HG02943 (cell line): ENCODE measurements at regions not wholly inside any gene's neighbourhood (a gene's known extent, or its start where the extent isn't known, plus 50 kb on each side); places are given as distances from the start of the nearest gene placed in this dataset.
A peak's percentile ranks its signal among the peaks of the same experiment; 100 is the strongest.

ENCODE experiments used
- ATAC-seq: cut with Tn5 transposase; IDR thresholded peaks from one replicate; pipeline ENCODE4 v1.9.1; 2021; ENCODE audit warnings: mild to moderate bottlenecking, low read depth, moderate library complexity; ENCODE audit not compliant: unreplicated experiment

DNA sequence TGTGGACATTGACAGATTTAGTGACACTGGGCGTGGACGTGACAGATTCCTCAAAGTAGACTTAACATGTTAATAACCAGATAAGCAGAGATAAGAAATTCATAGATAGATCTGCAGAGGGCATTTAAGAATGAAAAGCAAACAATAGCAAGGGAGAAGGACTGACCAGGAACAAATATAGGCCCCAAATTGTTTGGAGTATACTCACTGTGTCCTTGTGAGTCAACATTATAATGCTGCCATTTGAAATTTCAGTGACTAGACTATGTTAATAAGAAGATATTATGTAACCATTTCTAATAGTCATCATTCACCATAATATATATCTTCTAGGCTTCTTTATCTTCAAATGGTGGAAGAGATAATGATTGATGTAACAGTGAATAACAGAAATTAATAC lies 78.1 kb upstream of the SLC38A11 start:
- no peak for ATAC-seq

DNA sequence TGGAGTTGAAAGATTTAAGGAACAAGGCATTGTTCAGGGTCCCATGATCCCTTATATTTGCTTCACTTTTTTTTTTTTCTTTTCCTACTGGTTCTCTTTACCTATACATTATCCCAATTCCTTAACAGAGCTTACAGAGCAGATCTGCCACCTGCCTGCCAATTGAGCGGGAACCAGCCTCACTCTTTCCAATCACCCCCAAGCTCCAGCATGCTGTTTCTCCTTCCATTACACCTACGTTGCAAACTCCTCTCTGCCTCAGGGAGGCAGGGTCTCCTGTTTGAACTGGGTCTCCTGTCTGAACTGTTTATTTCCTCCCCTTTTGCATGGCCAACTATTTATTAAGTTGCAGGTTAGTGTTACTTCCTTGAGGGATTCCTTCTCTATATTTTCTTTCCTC lies 77.2 kb upstream of the SLC38A11 start:
- no peak for ATAC-seq

DNA sequence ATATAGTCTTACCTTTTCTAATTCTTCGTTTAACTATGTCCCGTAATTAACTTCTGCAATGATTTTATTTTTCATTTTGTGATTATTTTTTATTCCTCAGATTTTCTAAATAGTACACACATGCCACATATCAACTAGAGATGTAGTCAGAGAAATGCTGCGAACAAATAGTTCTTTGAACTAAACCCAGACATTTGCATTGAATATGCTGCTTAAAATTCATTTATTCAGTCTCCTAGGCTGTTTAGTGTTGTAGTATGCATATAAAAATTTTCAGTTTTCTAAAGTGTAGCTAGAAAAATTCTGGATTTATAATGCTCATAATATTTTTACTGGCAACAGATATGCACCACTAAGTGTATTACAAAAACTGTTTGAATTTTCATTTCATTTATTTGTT lies 68.9 kb upstream of the SLC38A11 start:
- ATAC-seq, result no peak

DNA sequence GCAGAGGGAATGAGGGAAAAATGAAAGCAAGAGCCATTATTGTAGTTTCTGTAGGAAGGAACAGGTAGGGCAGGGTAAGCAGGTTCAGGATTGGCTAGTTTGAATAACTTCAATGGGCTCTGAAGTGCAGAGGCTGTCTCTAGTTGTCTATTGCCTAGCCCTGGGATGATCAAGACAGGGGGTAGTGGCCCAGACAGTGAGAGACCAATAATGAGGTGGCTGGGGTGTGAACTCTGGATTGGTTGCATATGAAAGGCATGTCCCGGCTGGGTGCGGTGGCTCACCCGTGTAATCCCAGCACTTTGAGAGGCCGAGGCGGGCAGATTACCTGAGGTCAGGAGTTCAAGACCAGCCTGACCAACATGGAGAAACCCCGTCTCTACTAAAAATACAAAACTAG lies 67.5 kb upstream of the SLC38A11 start:
- ATAC-seq, result no peak

DNA sequence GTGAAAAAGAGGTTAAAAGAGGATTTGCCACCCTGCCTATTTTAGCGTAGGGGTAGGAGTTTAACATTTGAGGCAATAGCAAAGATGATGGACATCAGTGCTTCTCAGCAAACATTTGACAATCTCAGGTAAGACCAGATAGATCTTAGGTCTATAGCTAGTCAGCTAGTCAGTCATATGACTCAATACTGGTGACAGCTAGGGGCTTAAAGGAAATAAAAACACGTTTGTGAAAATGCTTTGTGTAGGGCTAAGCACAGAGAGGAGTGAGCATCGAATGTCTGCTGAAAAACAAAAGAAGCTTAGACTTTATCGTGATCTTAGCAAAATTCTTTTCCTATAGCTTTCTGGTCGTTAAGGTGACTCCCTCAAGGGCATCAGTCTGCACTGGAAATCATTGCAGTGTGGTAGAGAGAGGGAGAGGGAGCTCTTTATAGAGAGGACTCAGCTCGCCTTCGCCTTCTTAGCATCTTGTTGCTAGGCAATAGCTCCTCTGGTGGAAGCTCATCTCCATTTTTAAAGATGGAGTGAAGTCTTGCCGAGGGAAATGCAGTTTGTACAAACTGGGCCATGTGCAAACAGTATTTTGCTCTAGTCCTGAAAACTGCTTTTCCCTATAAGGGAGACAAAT lies 62.8 kb upstream of the SLC38A11 start:
- no peak for ATAC-seq

DNA sequence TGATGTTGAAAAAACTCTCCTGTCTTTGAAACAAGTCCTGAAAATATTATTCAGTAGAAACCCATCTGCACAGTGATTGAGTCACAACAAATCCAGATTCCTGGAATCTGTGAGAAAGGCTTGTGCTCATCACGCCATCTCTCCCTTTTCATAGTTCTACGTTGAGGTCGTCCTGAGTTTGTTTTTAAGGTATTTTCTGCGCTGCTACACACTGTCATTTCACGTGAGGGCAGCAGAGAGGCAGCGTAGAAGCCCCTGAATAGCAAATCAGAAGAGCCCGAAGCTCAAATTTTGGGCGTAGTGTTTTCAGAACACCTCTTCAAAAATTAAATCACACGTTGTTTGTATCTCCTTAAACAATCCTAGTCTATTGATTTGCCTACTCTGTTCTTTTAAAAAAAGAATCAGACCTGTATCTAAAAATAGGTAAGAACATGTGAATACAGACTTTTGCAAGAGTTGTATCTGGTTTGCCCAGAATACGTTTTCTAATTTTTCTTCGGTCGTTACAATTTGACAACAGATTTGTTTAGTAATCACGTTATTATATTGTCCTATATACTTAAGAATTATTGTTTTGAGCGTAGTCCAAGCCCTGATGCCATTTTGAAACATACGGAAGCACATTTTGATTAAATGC lies 61.6 kb upstream of the SLC38A11 start:
- peak; percentile 53 for ATAC-seq

DNA sequence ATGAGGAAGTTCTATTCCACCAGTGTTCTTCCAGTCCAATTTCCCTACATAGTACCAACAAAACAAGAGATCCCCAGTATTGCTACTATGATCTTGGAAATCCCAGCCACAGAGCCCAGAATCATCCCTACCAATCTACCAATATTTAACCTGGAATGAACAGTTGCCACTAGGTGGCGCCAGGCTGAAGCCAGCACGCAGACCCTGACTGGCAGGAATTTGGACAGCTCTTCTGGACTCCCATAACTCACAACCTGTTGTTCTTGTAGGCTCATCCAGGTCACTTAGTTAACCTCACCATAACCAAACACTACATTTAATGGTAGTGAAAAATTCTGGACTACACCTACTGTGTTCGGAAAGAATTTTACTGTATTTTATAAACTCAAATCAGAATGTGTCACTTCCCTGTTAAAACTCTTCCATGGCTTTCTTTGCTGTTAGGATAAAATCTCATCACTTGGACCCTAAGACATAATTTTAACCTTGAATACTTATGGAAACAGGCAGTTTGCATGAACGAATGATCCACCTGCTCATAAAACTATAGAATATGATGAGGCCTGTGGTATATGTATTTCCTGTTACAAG lies 59.8 kb upstream of the SLC38A11 start:
- ATAC-seq, result peak; percentile 83

DNA sequence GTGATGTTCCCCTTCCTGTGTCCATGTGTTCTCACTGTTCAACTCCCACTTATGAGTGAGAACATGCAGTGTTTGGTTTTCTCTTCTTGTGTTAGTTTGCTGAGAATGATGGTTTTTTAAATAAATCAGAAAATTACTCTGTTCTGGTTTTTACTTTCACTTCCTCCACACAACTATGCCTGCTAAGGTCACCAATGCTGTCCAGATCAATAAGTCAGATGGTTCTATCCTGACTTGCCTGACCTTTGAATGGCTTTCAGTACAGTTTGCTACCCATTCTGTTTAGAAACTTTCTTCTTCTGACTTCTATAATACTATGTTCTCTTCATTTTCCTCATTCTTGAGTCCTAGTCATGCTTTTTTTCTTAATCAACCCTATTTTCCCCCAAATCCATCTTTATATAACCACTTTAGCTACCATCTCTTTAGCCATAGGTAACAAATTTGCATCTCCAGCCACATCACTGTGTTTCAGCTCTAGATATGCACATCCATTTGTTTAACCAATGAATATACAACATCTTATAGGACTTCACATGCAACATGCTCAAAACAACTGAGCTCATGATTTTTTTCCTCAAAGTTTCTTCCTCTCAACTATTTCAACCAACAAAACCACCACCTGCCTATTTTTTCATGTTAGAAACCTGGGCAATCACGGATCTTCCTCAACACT lies 58.8 kb upstream of the SLC38A11 start:
- no peak for ATAC-seq

DNA sequence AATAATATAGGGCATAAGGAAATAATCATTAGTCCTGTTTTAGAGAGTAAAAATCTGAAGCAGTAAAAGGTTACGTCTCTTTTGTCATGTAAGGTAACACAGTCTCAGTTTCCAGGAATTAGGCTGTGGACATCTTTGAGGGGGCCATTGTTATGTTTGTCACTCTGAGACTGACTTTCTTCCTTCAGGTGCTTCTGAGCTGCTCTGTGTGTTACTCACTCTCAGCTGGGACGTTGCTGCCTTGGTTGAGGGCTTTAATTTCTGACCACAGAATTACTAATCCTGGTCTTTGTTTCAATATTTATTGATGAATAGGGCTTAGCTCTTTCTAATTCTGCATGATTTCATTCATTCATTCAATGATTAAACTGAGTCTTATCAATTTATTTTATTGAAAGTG lies 55.9 kb upstream of the SLC38A11 start:
- no peak for ATAC-seq

DNA sequence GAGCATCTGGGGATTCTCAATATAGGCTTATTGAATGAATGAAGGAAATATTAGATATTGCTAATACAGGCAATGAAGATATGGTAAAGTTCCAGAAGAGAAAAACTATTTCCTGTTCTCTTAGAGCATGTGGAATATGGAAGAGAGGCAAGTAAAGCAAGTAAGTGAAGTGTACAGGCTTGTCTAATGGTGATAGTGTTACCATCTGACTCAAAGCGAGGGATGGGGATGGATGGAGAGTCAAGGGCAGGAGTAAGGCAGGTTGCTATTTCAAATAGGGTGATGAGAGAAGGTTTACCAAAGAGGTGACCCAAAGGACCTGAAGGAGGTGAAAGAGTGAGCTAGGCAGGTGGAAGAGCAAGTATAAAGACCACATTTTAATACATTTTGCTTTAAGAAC lies 55.2 kb upstream of the SLC38A11 start:
- no peak for ATAC-seq

DNA sequence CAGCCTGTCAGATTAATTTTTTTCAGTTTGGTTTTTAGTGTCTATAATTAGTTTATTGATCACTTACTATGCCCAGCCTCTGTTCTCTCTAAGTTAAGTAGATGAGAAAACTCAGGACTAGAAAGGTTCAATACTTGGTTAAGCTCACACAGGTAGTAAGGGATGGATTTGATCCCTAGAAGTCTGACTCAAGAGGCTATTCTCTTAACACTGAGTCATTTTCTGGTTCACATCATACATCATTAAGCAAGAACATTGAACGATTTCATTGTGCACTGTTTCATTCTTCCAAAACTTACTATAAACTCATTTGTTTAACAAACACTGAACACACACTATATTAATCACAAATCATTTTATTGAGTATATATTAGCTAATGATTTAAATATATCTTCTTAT lies 54.1 kb upstream of the SLC38A11 start:
- ATAC-seq, result no peak

DNA sequence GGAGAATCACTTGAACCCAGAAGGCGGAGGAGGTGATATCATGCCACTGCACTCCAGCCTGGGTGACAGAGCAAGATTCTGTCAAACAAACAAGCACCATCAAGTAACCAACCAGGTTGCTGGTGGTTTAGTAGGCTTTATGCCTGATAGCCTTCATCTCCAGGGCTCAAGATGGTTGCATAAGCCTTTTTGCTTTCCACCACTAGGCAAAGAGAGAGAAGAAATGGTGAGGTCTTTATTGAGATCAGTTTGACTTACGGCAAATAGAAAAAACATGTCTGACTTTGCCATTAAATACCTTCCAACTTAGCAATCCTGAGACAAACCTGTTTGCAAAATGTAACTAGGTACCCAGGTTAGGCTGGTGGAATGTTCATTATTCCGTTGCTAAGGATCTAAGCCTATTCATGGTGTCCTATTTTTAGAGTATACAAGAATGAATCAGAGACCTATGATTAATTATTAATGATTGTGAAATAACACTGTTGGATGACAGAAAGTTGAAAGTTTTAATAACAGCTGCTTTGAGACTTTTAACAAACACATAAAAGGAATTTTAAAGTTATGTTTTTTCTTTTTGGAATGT lies 53.5 kb upstream of the SLC38A11 start:
- no peak for ATAC-seq

DNA sequence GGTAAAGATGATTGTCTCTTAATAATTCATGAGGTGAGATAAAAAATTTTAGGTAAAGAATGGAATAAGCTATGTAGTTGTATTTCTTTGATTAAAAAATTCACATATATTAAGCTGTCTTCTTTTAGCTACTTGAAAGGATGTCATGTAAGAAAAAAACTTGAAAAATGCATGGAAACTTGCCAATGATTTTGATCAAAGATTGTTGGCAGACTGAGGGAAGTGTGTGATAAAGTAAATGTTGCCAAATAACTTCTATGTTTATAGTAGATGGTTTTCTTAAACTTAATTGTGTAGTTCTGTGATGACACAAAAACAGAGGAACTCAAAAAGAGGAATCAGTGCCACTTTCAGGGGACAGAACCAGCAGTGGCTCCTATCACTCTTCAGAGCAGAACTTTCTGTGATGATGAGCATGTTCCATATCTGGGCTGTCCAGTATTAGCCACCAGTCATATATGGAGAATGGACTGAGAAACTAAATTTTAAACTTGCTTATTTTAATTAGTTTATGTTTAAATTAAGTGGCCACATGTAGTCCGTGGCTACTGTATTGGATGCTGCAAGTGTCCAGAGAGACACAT lies 51.9 kb upstream of the SLC38A11 start:
- no peak for ATAC-seq
